Putamen (tissue), 1 donor: ENCODE measurements at regions not wholly inside any gene's neighbourhood (a gene's known extent, or its start where the extent isn't known, plus 50 kb on each side); places are given as distances from the start of the nearest gene placed in this dataset.
A peak's percentile ranks its signal among the peaks of the same experiment; 100 is the strongest.

Experiments used
- DNase-seq: peaks from one replicate; pipeline ENCODE4 v3.0.0-alpha.2; 2016; ENCODE audit warnings: low spot score

DNA sequence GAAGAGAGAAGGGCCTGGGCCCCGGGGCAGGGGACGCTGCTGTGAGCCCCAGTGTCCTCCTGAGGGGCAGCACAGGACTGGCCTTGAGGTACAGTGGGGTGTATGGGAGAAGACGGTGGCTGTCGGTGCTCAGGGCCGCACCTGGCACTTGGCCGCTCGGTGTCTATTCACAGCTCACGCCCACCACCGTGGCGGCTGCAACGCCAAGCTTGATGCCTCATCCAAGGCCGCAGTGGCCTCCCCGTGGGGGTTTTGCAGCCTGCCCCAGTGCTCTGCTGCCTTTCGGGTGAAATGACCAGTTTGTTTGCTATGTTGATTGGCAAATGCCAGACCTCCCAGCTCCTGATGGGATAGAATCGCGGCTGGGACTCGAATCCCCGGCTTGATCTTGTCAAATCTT lies 79.5 kb upstream of the SLCO4A1 start:
- DNase-seq, result no peak

DNA sequence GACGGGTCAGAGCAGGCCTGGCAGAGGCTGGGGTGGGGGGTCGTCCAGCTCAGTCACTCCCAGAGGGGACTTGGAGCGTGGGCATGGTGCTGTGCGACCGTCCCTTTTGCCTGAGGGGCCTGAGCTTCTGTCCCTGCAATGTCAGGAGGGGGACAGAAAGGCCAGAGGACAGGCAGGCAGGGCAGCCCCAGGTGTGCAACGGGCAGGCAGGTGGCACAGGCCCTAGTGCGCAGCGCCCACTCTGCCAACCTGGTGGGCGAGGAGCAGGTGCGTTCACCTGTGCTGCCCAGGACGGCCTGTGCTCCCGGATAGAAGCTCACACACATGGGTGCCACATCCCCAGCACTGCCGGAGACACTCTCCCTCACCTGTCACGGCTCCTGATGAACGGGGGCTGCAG lies 78.7 kb upstream of the SLCO4A1 start:
- no peak for DNase-seq

DNA sequence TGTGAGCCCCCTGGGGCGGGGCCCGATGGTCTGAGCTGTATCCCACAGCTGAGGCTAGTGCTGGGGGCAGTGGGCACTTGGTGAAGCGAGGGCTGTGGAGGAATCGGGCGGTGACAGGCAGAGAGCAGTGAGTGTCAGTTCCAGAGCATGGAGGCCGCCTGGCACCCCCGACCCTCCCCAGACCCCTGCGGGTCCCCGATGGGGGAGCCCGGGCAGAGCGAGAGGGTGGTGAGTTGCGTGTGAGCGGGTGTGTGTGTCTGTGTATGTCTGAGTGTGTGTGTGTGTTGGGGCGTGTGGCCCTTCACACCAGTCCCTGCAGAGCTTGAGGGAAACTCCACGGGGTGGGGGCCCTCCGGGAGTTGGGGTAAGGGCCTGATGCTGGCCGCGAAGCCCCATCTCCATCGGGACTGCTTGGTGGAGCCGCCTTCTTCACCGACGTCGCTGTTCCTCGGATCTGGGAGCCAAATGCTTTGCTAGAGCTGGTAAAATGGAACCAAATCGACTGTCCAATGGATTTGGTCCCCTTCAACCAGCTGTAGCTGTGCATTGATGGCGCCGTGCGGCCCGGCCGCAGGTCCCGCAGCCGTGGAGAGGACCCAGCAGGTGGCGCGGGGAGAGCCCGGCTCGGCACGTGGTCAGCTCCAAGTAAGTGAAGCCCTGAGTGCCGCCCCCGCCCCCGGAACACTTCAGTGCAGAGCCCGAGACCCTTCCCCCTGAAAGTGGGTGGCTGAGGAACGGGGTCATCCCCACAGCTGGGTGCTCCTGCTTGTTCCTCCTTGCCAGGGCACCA lies 77.7 kb upstream of the SLCO4A1 start:
- no peak for DNase-seq

DNA sequence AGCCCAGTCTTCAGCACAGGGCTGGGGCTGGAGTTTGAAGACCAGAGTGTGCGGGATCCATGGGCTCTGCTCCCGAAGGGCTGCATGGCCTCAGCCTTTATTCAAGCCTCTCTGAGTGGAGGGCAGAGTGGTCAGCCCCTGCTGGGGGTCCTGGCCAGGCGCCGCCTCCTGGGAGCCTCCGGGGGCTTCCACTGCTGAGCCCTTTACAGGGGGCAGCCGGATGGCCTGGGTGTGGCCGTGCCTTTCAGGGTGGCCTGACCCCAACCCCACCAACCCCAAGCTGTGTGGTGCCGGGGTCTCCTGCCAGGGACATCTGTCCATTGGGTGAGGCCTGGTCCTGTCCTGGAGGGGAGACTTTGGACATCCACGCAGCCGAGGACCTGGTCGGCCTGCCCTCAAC lies 76.0 kb upstream of the SLCO4A1 start:
- DNase-seq, result no peak

DNA sequence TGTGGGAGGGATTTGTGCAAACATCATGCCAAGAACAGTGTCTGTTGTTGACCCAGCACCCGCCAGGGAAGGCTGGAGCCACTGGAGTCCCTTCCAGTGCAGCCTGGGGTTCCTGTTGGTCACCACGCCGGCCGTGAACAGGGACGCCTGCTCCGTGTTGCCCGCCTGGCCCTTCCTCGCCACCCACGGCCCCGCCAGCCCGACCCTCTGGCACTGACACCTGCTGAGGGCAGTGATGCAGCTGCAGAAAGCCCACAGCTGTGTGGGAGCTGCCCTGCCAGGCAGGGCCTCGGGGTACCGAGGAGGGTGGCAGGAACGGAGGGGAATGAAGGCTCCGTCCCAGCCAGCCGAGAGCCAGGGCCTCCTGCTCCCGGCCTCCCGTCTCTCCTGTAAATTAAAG lies 75.5 kb upstream of the SLCO4A1 start:
- DNase-seq, result no peak

DNA sequence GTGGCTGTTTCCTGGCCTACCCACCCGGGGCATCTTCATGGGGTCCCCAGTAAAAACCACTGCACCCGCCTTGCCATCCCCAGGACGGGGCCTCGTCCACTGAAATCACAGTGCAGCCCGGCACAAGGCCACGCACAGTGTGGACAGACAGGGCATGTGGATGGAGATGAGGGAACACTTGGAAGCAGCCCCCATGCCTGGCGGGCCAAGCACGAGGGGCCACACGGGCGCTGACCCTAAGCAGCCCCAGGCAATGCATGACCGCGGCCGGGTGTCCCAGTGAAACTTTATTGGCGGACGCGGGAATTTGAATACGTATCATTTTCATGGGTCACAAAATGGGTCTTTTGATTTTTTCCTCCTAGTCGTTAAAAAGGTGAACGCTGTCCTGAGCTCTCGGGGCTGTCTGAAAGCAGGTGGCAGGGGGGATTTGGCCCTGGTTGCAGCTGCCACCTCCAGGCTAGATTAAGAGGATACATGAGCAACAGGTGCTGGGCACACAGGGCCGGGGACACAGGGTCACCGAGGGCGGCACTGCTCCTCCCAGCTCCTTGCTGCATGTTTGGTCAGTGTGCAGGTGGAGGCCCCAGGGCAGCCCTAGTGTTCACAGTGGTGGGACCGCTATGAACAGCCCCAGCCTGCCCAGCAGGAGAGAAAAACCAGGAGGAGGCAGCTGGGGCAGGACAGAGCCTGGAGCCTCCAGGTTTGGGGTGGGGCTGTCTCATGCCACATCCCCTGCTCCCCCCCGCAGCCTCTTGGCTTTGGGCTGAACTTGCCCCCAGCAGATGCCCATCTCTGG lies 74.9 kb upstream of the SLCO4A1 start:
- no peak for DNase-seq

DNA sequence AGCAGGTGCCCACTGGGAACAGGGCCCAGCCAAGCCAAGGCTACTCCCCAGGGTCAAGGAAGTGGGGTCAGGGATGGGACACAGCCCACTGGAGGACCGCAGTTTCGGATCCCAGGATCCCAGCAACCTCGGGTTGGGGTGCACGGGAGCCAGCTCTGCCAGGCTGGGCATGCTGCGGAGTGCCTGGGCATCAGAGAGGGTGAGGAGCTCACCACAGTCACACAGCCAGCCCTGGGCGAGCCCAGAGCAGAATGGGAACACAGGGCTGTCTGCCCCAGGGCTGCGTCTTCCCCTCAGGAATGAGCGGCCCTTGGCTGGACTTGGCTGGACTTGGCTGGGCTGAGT lies 74.3 kb upstream of the SLCO4A1 start:
- no peak for DNase-seq

DNA sequence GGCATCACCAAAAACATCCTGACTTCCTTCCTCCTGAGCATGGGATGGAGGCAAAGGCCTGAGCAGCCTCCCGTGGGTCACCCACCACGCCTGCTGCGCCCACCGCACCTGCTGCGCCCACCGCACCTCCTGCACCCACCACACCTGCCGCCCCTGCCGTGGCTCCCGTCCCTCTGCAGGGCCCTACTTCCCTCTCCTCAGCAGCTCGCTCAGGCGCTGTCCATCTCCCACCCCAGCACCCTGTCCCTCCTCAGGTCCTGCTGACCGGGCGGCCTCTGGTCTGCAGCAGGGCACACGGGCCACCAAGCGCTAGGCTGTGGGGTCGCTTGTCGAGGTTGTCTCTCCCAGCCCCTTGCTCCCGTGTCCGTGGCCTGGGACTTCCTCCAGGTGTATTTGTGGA lies 72.7 kb upstream of the SLCO4A1 start:
- no peak for DNase-seq

DNA sequence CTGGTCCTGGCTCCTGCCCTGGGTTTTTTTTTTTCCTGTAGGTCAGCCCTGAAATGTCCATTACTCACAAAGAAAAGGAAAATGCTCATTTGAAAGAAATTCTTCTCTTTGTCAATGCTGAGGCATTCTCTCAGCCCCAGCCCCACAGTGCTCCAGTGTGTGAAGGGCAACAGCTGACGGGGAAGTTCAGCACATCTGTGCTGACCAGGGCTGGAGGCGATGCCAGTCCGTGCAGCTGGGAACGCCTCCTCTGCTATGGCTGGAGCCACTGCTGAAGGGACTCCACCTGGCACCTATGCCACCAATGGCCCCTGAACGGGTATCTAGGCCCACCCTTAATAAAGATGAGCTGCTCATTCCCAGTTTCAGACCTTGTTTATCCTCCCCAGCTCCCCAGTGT lies 71.9 kb upstream of the SLCO4A1 start:
- no peak for DNase-seq

DNA sequence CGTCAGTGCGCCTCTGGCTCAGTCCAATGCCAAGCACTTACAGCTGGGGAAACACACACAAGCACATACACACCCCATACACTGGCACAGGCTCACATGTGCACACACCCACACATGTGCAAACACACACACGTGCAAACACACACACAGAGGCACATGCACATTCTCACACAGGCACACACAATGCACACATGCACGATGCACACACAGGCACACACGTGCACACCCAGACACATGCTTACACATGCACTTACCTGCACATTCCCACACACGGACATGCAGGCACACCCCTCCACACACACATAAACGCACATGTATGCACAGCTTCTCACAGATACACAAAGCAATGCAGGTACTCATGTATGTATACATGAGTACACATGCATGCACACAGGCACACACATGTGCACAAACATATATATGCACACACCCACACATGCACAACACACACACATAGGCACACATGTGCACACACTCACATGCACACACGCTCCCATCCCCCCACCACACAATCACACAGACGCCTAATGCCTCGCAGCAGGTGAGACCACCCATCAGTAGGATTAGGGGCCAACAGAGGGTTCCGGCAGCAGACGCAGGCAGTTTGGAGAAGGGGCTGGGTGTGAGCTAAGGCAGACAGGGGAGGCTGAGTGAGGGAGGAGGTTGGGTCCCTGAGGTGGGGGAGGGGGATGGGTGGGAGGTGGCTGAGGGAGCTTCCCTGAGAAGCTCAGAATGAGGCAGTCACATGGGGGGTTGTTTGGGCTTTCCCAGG lies 71.2 kb upstream of the SLCO4A1 start:
- no peak for DNase-seq

DNA sequence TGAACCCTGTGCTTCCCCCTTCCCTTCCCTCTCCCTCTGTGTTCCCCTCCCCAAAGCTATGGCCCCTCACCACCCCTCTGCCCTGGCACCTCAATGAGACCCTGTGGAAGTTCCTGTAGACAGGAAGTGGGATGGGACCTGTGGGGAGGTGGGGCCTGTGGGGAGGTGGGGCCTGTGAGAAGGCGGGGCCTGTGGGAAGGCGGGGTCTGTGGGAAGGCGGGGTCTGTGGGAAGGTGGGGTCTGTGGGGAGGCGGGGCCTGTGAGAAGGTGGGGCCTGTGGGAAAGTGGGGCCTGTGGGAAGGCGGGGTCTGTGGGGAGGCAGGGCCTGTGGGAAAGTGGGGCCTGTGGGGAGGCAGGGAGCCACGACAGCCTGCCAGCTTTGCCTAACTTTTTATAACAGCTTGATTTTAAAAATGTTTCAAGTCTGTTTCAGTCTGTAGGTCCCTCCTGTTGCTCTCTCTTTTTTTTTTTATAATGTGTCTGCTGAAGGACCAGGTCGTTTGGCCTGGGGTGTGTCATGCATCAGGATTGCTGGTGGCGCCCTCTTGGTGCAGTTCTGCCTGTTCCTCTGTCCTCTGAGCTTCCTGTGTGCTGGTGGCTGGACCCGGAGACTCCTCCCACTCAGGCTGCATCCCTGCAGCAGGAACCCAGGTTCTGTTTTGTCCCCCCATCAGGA lies 70.5 kb upstream of the SLCO4A1 start:
- DNase-seq, result no peak

DNA sequence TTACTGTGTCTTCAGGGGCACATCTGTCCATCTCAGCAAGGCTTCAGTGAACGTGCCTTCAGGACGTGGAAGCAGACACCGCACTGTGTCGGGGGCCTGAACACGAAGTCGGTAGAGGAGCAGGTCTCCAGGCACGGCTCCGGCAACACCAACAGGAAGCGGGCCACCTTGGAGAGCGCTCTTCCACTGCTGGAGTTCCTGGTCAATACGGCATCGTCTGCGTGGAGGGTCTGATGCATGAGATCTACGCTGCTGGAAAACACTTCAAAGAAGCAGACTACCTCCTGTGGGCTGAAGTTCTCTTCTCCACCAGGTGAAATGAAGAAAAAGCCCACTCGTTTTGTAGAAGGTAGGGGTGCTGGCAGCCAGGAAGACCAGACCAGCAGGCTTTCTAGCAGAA lies 69.3 kb upstream of the SLCO4A1 start:
- no peak for DNase-seq

DNA sequence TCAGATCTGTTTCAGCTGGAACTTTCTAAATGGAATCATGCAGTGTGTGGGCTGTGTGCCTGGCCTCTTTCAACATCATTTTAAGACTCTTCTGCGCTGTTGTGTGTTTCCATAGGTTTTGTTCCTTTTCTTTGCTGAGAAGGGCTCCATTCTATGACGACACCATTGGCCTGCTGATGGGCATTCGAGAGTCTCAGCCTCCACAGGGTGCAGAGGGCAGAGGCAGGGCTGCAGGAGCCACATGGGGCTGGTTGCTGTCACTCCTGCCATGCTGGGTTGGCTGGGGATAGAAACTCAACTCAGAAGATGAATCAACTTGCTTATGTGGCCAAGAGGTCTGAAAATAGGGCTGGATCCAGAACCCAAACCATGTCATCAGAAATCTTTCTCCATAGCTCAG lies 68.5 kb upstream of the SLCO4A1 start:
- DNase-seq, result no peak

DNA sequence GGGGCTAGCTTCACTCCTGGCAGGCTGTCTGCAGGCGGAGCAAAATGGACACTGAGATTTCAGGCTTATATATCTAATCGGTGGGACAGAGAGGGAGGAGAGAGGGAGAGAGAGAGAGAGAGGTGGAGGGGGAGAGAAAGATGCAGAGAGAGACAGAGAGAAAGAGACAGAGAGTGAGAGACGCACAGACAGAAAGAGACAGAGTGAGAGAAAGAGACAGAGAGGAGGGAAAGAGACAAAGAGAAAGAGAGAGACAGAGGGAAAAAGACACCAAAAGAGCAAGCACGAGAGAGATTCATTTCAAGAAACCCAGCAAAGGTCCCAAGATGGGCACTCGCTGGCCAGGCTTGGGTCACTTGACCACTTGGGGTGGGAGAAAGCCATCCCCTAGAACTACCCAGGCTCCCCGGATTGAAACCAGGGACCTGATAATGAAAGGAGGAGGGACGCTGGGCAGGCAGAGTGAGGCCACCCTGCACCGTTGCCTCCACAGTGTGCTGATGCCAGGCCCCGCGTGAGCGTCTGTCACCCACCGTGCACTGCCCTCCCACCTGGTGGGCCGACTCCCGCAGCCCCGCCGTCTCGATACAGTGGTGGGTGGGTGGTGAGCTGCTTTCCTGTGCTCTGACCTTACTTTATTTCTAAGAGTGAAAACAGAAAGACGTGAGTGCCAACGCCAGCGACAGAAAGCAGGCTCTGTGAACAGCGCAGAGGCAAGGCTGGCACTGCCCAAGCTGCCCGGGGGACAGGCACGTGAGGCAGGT lies 67.9 kb upstream of the SLCO4A1 start:
- no peak for DNase-seq

DNA sequence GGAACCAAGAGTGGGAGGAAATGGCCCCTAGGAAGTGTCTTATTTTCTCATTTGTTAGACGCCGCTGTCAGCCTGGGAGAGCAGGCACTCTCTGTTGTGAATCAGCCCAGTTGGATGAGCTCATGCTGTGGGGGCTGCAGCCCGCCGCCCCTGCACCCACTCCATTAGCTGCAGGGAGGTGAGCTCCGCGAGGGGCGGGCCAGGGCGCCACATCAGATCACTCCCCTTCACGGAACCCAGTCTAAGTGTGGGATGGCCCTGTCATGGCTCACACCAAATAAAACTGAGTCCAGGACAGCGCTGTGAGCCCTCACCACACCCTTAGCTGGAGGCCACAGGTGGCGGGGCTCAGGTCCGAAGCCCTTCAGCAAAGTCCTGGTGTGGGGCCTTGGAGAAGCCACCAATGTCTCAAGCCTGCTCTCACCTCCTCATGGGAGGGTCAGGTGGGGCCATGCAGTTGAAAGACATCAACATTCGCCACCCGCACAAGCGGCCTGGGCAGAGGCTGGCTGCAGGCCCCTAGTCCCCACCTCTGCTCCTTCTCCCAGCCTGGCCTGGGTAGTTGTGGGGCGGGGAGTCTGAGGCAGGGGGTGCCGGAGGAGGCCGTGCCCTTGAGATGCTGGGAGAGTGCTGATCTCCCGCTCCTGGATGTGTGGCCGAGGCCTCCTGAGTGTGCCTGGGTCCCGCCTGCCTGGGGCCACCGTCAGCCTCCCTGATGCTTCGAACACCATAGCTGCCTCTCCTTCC lies 66.2 kb upstream of the SLCO4A1 start:
- DNase-seq, result peak; percentile 26

DNA sequence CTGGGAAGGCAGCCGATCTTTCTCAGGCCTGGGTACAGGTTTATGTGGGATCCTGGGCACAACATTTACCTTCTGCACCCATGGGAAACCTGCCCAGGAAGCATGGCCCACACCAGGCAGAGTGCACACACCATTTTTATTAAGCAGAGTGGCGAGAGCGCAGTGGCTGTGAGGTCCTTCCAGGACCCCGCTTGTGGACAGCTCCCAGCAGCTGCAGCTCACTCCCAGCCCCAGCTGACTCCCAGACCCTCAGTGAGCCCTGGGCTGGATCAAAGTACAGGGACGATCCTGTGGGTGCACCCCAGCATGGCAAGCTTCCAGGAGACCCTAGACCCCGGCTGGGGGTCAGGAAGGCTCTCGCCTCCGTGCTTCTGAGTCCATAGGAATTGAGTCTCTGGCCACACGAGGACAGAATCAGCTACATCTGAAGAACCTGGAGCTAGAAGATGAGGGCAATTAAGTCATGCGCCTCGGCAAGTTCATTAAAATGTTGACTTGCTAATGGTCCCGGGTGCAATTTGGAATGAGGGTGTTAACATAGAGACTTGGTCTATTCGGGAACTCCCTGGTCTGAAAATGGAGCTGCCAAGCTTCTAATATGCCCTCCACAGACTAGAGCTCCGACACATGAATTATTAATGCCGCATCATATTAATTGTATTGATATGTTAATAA lies 65.4 kb upstream of the SLCO4A1 start:
- no peak for DNase-seq

DNA sequence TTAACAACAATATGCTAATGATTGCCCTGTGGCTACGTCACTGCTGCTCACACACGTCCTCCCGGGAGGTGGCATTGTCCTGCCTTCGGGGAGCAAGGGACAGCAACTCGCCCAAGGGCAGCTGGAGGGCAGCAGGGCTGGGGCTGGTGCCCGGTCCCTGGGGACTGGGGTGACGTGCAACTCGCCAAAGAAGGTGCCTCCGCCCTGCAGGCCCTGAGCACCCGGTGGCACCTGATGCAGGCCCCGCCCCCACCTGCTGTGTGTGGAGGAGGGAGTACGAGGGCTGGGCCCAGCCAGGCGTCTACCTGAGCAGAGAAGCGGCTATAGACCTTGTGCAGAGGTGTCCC lies 64.8 kb upstream of the SLCO4A1 start:
- no peak for DNase-seq

DNA sequence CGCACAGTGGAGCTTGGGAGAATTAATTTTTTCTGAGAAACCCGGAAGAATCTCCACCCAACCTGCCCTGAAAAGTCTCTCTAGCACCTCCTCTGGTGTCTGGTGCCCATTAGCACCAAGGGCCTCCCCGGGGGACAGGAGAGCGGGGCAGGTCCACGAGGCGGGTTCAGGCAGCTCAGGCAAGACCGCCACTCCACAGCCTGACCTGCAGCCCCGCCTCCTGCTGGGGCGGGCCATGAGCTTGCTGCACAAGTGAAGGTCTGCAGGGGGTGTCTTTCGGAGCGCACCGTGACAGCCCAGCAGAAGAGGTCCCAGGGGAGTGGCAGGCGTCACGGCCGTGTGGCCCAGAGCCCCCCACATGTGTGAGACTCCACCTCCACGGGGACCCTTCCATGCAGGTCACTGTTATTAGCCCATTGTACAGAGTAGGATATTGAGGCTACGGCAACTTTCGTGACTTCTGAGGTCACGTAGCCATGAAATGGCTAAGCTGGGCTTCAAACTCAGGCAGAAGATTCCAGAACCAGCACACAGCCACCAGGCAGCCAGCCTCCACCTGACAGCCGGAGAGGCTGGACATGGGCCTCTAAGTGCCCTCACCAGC lies 63.9 kb upstream of the SLCO4A1 start:
- DNase-seq, result no peak

DNA sequence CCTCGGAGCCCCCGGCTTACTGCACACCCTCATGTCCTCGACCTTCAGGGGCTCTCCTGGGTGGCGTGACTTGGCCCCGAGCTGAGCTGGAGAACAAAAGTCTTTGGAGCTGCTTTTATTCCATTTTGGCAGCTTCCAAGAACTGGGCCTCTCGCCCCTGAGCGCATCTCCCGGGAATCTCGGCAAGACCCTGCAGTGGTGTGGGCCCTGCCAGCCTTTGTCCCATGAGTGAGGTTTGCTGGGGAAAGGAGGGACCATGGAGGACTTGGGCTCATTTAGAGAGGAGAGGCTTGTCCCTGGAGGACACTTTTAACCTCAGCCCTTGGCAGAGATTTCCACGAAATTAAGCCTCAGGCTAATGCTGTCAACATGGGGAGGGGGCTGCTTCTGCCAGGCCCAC lies 62.3 kb upstream of the SLCO4A1 start:
- DNase-seq, result no peak

DNA sequence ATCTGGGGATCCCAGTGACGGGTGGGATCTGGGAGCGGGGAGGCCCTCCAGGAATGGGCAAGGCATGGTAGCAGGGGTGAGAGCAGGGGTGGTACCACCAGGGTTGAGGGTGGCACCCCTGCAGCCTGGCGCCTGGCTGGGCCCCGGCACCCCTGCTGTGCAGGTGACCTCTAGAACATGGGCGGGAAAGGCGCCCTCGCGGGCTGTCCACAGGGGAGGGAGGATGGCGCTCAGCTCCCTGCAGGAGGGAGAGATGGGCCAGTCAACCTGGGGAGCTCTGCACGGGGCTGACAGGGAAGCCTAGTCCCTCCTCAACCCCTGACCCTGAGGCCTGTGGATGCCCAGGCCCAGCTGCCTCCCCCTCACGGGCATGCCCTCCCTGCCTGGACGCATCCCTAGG lies 61.6 kb upstream of the SLCO4A1 start:
- DNase-seq, result no peak
